ENCODE measurements at regions not wholly inside any gene's neighbourhood (a gene's known extent, or its start where the extent isn't known, plus 50 kb on each side); places are given as distances from the start of the nearest gene placed in this dataset.

- TF ChIP-seq POU5F1 (IDR thresholded peaks at IDR 0.05; ENCODE audit: low read depth, low read length) (no peak), POLR2A (IDR thresholded peaks at IDR 0.05; ENCODE audit: control extremely low read depth in 1 of 2, low read depth in 2 of 2, low read length in 2 of 2) (no peak), BACH1 (IDR thresholded peaks at IDR 0.05; ENCODE audit: low read length) (no peak), MAX (IDR thresholded peaks at IDR 0.05) (no peak), SP2 (IDR thresholded peaks at IDR 0.05; ENCODE audit: low read length) (no peak), CHD2 (IDR thresholded peaks at IDR 0.05; ENCODE audit: low read length) (no peak), SP4 (IDR thresholded peaks at IDR 0.05; ENCODE audit: low read length) (no peak), ZNF274 (IDR thresholded peaks at IDR 0.05; ENCODE audit: borderline replicate concordance, extremely low read depth, low read length) (no peak), EZH2 (IDR thresholded peaks at IDR 0.05; ENCODE audit: low read depth, low read length, severe bottlenecking) (no peak), RAD21 (IDR thresholded peaks at IDR 0.05 in 1 of 2, conservative IDR thresholded peaks at IDR 0.05 in 1 of 2; ENCODE audit: low read depth in 2 of 2, low read length in 2 of 2) (no peak), RFX5 (IDR thresholded peaks at IDR 0.05; ENCODE audit: borderline replicate concordance, low read depth, low read length) (no peak)
- TF ChIP-seq, protein P1, sequence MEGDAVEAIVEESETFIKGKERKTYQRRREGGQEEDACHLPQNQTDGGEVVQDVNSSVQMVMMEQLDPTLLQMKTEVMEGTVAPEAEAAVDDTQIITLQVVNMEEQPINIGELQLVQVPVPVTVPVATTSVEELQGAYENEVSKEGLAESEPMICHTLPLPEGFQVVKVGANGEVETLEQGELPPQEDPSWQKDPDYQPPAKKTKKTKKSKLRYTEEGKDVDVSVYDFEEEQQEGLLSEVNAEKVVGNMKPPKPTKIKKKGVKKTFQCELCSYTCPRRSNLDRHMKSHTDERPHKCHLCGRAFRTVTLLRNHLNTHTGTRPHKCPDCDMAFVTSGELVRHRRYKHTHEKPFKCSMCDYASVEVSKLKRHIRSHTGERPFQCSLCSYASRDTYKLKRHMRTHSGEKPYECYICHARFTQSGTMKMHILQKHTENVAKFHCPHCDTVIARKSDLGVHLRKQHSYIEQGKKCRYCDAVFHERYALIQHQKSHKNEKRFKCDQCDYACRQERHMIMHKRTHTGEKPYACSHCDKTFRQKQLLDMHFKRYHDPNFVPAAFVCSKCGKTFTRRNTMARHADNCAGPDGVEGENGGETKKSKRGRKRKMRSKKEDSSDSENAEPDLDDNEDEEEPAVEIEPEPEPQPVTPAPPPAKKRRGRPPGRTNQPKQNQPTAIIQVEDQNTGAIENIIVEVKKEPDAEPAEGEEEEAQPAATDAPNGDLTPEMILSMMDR (IDR thresholded peaks at IDR 0.05; ENCODE audit: control extremely low read depth in 1 of 3, insufficient read depth in 1 of 3, low read depth in 1 of 3, low read length in 3 of 3), result no peak
These were observed 350.0 kb upstream of the ST8SIA4 start for GRCh38 chr5:101253096-101253495.

All from H1 (cell line).